Thyroid gland (tissue), 4 donors: ENCODE measurements at regions not wholly inside any gene's neighbourhood (a gene's known extent, or its start where the extent isn't known, plus 50 kb on each side); places are given as distances from the start of the nearest gene placed in this dataset.

Experiments
- DNase-seq, 2 donors: peaks; one replicate each; pipeline ENCODE4 v3.0.0-alpha.2; 2019
- H3K27ac ChIP-seq, 3 donors: fragments of 200-600 bp; sonication (generic); 1 replicate in 2 of 3; 2 replicates in 1 of 3; pipeline ENCODE4 v1.5.1; 2016 to 2019; ENCODE audit warnings: mild to moderate bottlenecking in 1 of 3, moderate library complexity in 1 of 3
- H3K27me3 ChIP-seq: fragments of 200-600 bp; sonication (generic); one replicate; pipeline ENCODE4 v1.5.1; 2019
- H3K36me3 ChIP-seq, 2 donors: fragments of 200-600 bp; sonication (generic); one replicate each; pipeline ENCODE4 v1.5.1; 2016 to 2019
- H3K4me1 ChIP-seq, 2 donors: fragments of 200-600 bp; sonication (generic); one replicate each; pipeline ENCODE4 v1.5.1; 2017 to 2019
- H3K4me3 ChIP-seq, 3 donors: fragments of 200-600 bp; sonication (generic); replicated peaks in 1 of 3; 1 replicate in 2 of 3; 2 replicates in 1 of 3; pipeline ENCODE4 v1.5.1; 2016; ENCODE audit warnings: mild to moderate bottlenecking in 1 of 3
- H3K9me3 ChIP-seq: fragments of 200-600 bp; sonication (generic); one replicate; pipeline ENCODE4 v1.5.1; 2017
- POLR2A ChIP-seq, 2 donors: fragments of 450-650 bp; IDR thresholded peaks; one replicate each; pipeline ENCODE4 v1.6.1; 2017; ENCODE audit warnings: antibody characterized with exemption in 2 of 2, mild to moderate bottlenecking in 2 of 2, moderate library complexity in 1 of 2
- WGBS, 2 donors: methylation state at CpG; one replicate each; pipeline ENCODE4 v1.1.5; 2017; 5-methylcytosine and 5-hydroxymethylcytosine counted together
- intact Hi-C: fragments of 100-400 bp; cut with DNase I; formaldehyde crosslinking; loops from one replicate; pipeline ENCODE4 v1.15.1; 2023
- TF ChIP-seq, protein P1 (sequence below), 6 experiments: fragments of 200-600 bp in 3 of 6; fragments of 450-650 bp in 3 of 6; sonication (generic) in 3 of 6; IDR thresholded peaks; one replicate each; pipeline ENCODE4 v1.5.1; 2016 to 2019; ENCODE audit warnings: antibody characterized with exemption in 6 of 6, mild to moderate bottlenecking in 2 of 6, inconsistent platforms in 1 of 6, moderate library complexity in 1 of 6

DNA sequence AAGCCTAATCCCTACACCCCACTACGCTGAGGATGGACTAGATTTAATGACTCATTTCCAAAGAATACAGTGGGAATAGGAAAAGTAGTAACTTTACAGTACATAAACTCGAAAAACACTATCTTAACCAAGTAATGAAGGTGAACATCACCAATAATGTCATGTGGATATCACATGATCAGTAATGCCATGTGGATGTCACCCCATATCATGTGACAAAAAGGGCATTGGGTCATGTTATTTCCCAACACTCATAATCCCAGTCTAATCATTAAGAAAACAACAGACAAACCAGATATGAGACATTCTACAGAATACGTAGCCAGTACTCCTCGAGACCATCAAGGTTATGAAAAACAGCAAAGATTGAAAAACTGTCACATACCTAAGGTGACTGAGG, 667.3 kb upstream of the CRIM1 start:
- no peak overlapping the region for H3K27ac ChIP-seq
- no peaks in the 10 kb centered on the region for H3K9me3 ChIP-seq
- H3K4me1 ChIP-seq = no peaks in the 10 kb centered on the region
- intact Hi-C loops = no loop called here
- WGBS, 2 donors = 83 to 84% methylated on average over 4 of the region's 4 CpGs
- no peak overlapping the region for H3K4me3 ChIP-seq
- no peaks in the 10 kb centered on the region for H3K27me3 ChIP-seq
- DNase-seq = no peak
- TF ChIP-seq, protein P1, sequence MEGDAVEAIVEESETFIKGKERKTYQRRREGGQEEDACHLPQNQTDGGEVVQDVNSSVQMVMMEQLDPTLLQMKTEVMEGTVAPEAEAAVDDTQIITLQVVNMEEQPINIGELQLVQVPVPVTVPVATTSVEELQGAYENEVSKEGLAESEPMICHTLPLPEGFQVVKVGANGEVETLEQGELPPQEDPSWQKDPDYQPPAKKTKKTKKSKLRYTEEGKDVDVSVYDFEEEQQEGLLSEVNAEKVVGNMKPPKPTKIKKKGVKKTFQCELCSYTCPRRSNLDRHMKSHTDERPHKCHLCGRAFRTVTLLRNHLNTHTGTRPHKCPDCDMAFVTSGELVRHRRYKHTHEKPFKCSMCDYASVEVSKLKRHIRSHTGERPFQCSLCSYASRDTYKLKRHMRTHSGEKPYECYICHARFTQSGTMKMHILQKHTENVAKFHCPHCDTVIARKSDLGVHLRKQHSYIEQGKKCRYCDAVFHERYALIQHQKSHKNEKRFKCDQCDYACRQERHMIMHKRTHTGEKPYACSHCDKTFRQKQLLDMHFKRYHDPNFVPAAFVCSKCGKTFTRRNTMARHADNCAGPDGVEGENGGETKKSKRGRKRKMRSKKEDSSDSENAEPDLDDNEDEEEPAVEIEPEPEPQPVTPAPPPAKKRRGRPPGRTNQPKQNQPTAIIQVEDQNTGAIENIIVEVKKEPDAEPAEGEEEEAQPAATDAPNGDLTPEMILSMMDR (IDR thresholded peaks at IDR 0.05) = no peak
- no peak for TF ChIP-seq POLR2A (IDR thresholded peaks at IDR 0.05)
- H3K36me3 ChIP-seq = no peaks in the 10 kb centered on the region

DNA sequence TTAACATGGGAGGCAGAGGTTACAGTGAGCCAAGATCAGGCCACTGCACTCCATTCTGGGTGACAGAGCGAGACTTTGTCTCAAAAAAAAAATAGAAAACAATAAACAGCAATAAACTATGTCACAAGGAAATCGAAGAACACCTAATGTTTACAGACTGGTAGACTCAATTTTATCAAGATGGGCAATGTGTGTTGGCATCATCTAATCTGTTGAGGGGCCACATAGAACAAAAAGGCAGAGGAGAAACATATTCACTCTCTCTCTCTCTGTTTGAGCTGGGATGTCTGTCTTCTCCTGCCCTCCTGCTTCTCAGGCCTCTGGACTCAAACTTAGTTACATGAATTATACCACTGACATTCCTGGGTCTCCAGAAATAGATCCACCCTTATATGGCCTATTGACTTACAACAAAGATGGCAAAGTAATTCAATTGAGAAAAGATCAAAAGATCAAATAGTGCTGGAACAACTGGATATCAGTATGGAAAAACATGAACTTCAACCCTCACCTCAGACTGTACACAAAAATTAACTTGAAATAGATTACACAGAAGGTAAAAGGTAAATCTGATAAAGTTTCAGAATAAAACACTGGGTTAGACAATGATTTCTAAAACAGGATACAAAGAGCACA, 703.8 kb upstream of the CRIM1 start:
- TF ChIP-seq, protein P1 (IDR thresholded peaks at IDR 0.05) = no peak
- no peak for TF ChIP-seq POLR2A (IDR thresholded peaks at IDR 0.05)
- H3K36me3 ChIP-seq = no peaks in the 10 kb centered on the region
- no peak for DNase-seq
- 89% methylated on average over 2 of the region's 2 CpGs for WGBS, 2 donors
- H3K27ac ChIP-seq = no peak overlapping the region
- intact Hi-C loops = no loop called here
- H3K4me1 ChIP-seq = no peaks in the 10 kb centered on the region
- H3K4me3 ChIP-seq = no peak overlapping the region
- H3K9me3 ChIP-seq = no peaks in the 10 kb centered on the region
- no peaks in the 10 kb centered on the region for H3K27me3 ChIP-seq

- Histone ChIP-seq H3K4me1 (no peaks in the 10 kb centered on the region), H3K27me3 (no peaks in the 10 kb centered on the region), H3K36me3 (no peaks in the 10 kb centered on the region), H3K27ac (no peak overlapping the region), H3K4me3 (no peak overlapping the region), H3K9me3 (no peaks in the 10 kb centered on the region)
- TF ChIP-seq, protein P1 (IDR thresholded peaks at IDR 0.05) = no peak
- no peak for TF ChIP-seq POLR2A (IDR thresholded peaks at IDR 0.05)
- 91 to 94% methylated on average over 2 of the region's 2 CpGs for WGBS, 2 donors
- no peak for DNase-seq
- intact Hi-C loops = no loop called here
These were observed 740.9 kb upstream of the CRIM1 start for GRCh38 chr2:35614640-35615039.

DNA sequence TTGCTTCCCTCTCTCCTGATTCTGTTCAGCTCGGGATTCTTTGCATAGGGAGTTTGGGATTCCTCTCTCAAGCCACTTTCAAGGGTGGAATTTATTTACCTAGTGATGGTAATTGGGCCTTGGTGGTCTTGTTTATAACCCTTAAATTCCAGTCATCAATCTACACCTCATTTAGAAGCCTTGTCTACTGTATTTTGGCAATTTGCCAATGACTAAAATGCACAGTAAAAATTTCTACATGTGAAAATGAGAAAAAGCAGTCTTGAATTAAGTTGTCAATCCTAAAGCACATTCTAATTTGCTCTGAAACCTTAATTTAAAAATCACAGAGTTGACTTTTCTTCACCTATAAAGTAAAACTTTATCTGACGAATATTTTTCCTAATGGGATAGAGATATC, 749.2 kb upstream of the CRIM1 start:
- no peak overlapping the region for H3K4me3 ChIP-seq
- no peak overlapping the region for H3K27ac ChIP-seq
- no peaks in the 10 kb centered on the region for H3K4me1 ChIP-seq
- H3K36me3 ChIP-seq = no peaks in the 10 kb centered on the region
- TF ChIP-seq, protein P1 (IDR thresholded peaks at IDR 0.05) = no peak
- TF ChIP-seq POLR2A (IDR thresholded peaks at IDR 0.05) = no peak
- H3K27me3 ChIP-seq = no peaks in the 10 kb centered on the region
- intact Hi-C loops = no loop called here
- DNase-seq = no peak
- 50 to 54% methylated on average over 2 of the region's 2 CpGs for WGBS, 2 donors
- no peaks in the 10 kb centered on the region for H3K9me3 ChIP-seq

DNA sequence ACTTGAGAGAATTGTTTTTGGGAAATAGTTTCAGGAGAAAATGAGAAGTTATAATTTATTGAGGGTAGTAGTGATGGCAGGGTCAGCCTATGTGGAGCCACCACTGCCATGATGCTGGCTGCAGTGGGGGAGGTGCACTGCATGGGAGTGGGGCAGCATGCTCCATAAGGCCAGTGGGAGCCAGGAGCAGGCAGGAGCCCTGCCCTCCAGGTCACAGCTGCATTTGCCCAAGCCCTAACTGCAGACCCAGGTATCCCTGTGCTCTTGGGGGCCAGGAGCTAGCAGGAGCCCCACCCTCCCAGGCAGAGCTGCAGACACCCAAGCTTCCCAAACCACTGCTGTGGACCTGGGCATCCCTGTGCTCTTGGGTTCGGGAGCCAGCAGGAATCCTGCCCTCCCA, 757.3 kb upstream of the CRIM1 start:
- H3K4me3 ChIP-seq = no peak overlapping the region
- H3K27me3 ChIP-seq = no peaks in the 10 kb centered on the region
- H3K9me3 ChIP-seq = no peaks in the 10 kb centered on the region
- TF ChIP-seq POLR2A (IDR thresholded peaks at IDR 0.05) = no peak
- TF ChIP-seq, protein P1 (IDR thresholded peaks at IDR 0.05) = no peak
- H3K36me3 ChIP-seq = no peaks in the 10 kb centered on the region
- H3K4me1 ChIP-seq = no peaks in the 10 kb centered on the region
- WGBS, 2 donors = no CpG with 5 or more reads among the region's 1 CpG
- intact Hi-C loops = no loop called here
- no peak for DNase-seq
- no peak overlapping the region for H3K27ac ChIP-seq
